Right atrium auricular region (tissue), 2 donors: ENCODE measurements at regions not wholly inside any gene's neighbourhood (a gene's known extent, or its start where the extent isn't known, plus 50 kb on each side); places are given as distances from the start of the nearest gene placed in this dataset.

ENCODE experiments used
- DNase-seq: peaks from one replicate; pipeline ENCODE4 v3.0.0-alpha.2; 2019; ENCODE audit warnings: low spot score
- H3K27ac ChIP-seq, 2 donors: fragments of 200-600 bp; sonication (generic); 1 replicate in 1 of 2; 2 replicates in 1 of 2; pipeline ENCODE4 v1.5.1; 2016 to 2019
- H3K27me3 ChIP-seq, 2 donors: fragments of 200-600 bp; sonication (generic); one replicate each; pipeline versions ENCODE4 v1.5.1 to v1.6.0; 2017 to 2019
- H3K36me3 ChIP-seq: fragments of 200-600 bp; sonication (generic); one replicate; pipeline ENCODE4 v1.5.1; 2016
- H3K4me1 ChIP-seq, 2 donors: fragments of 200-600 bp; sonication (generic); one replicate each; pipeline versions ENCODE4 v1.5.1 to v1.6.0; 2017 to 2019
- H3K4me3 ChIP-seq, 2 donors: fragments of 200-600 bp; sonication (generic); 1 replicate in 1 of 2; 2 replicates in 1 of 2; pipeline ENCODE4 v1.5.1; 2017 to 2019; ENCODE audit warnings: mild to moderate bottlenecking in 1 of 2, moderate library complexity in 1 of 2
- H3K9me3 ChIP-seq, 2 donors: fragments of 200-600 bp; sonication (generic); one replicate each; pipeline ENCODE4 v1.5.1; 2019
- TF ChIP-seq, protein P1 (sequence below), 2 donors: fragments of 200-600 bp; sonication (generic); IDR thresholded peaks; one replicate each; pipeline ENCODE4 v1.5.1; 2019; ENCODE audit warnings: antibody characterized with exemption in 2 of 2

DNA sequence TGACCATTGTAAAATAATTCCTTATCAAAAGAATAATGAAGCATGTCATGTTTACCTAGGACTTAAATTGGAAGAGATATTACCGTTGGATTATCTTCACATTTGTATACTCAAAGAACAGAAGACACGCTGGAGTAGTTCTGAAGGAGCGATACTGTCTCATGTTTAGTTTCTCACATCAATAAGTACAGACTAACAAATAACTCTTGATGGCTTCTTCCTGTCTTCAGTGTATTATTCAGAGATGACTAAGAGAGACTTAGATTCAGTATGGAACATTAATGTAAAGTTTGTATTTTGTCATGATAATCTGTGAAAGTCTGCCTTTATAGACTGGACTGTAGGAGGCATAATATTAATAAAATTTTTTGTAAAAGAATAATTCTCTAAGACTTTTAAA is 72.7 kb downstream of the SPRY1 start:
- Histone ChIP-seq H3K27ac (no peak overlapping the region), H3K4me1 (no peaks in the 10 kb centered on the region), H3K27me3 (no peaks in the 10 kb centered on the region), H3K9me3 (no peaks in the 10 kb centered on the region), H3K4me3 (no peak overlapping the region), H3K36me3 (no peaks in the 10 kb centered on the region)
- no peak for DNase-seq
- TF ChIP-seq, protein P1, sequence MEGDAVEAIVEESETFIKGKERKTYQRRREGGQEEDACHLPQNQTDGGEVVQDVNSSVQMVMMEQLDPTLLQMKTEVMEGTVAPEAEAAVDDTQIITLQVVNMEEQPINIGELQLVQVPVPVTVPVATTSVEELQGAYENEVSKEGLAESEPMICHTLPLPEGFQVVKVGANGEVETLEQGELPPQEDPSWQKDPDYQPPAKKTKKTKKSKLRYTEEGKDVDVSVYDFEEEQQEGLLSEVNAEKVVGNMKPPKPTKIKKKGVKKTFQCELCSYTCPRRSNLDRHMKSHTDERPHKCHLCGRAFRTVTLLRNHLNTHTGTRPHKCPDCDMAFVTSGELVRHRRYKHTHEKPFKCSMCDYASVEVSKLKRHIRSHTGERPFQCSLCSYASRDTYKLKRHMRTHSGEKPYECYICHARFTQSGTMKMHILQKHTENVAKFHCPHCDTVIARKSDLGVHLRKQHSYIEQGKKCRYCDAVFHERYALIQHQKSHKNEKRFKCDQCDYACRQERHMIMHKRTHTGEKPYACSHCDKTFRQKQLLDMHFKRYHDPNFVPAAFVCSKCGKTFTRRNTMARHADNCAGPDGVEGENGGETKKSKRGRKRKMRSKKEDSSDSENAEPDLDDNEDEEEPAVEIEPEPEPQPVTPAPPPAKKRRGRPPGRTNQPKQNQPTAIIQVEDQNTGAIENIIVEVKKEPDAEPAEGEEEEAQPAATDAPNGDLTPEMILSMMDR (IDR thresholded peaks at IDR 0.05), result no peak

GRCh38 chr4:123469696-123470095 is 73.1 kb downstream of the SPRY1 start:
- no peaks in the 10 kb centered on the region for H3K36me3 ChIP-seq
- H3K27ac ChIP-seq, result no peak overlapping the region
- H3K27me3 ChIP-seq, result no peaks in the 10 kb centered on the region
- no peak for DNase-seq
- TF ChIP-seq, protein P1 (IDR thresholded peaks at IDR 0.05), result no peak
- no peak overlapping the region for H3K4me3 ChIP-seq
- no peaks in the 10 kb centered on the region for H3K4me1 ChIP-seq
- H3K9me3 ChIP-seq, result no peaks in the 10 kb centered on the region

DNA sequence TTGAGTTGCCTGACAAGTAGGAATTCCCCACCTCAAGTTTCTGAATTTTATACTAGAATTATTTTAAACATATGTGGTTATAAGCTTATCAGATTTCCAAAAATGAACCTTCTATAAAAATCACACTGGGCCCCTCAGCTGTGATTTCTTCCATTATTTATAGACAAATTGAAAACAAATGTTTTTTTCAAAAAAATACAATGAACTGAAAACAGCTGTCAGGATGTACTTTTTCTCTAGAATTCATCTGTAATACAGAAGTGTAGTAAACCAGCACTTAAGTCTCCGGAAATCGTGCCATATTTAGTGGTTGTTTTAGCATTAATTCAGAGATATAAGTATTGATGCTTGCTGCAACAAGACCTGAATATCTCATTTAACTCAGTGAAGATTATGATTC is 74.0 kb downstream of the SPRY1 start:
- H3K9me3 ChIP-seq, result no peaks in the 10 kb centered on the region
- no peak overlapping the region for H3K4me3 ChIP-seq
- H3K27me3 ChIP-seq, result no peaks in the 10 kb centered on the region
- no peak for DNase-seq
- no peaks in the 10 kb centered on the region for H3K4me1 ChIP-seq
- H3K36me3 ChIP-seq, result no peaks in the 10 kb centered on the region
- H3K27ac ChIP-seq, result no peak overlapping the region
- TF ChIP-seq, protein P1 (IDR thresholded peaks at IDR 0.05), result no peak

DNA sequence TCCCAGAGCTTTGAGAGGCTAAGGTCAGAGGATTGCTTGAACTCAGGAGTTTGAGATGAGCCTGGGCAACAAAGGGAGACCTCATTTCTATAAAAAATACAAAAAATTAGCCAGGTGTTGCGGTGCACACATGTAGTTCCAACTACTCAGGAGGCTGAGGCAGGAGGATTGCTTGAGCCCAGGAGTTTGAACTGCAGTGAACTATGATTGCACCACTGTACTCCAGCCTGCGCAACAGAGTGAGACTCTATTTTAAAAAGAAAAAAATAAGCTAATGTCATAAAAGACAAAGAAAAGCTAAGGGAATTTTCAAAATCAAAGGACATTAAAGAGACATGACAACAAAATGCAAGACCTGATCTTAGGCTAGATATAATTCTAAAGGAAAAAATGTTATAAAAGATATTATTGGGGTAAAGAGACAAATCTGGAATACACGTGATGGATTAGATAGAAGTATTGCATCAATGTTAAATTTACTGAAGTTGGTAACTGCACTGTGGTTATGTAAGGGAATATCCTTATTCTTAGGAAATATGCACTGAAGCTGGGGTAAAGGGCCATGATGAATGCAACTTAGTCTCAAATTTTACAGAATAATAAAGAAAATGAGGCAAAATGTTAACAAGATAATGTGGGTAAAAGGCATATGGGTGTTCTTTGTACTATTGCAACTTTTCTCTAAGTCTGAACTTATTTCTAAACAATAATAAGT is 75.2 kb downstream of the SPRY1 start:
- Histone ChIP-seq H3K27ac (no peak overlapping the region), H3K9me3 (no peaks in the 10 kb centered on the region), H3K36me3 (no peaks in the 10 kb centered on the region), H3K4me3 (no peak overlapping the region), H3K4me1 (no peaks in the 10 kb centered on the region), H3K27me3 (no peaks in the 10 kb centered on the region)
- no peak for DNase-seq
- TF ChIP-seq, protein P1 (IDR thresholded peaks at IDR 0.05), result no peak

GRCh38 chr4:123474817-123475216 is 78.2 kb downstream of the SPRY1 start:
- DNase-seq, result no peak
- Histone ChIP-seq H3K9me3 (no peaks in the 10 kb centered on the region), H3K36me3 (no peaks in the 10 kb centered on the region), H3K4me1 (no peaks in the 10 kb centered on the region), H3K27me3 (no peaks in the 10 kb centered on the region), H3K4me3 (no peak overlapping the region), H3K27ac (no peak overlapping the region)
- TF ChIP-seq, protein P1 (IDR thresholded peaks at IDR 0.05), result no peak

DNA sequence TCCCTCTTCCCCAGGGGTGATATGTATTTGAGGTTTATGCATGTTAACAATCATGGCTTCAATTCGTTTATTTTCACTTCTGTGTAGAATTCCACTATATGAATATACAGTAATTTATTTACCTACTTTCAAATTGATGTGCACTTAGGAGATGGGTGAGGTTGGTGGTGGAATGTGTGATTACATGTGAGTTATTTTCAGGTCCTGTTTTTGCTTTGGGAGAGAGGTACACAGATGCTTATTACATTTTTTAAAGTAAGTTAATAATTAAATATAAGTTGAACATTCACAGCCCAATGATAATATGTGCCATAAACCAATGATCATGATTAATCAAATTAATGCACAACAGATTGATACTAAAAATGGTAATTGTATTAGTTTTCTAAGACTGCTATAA is 79.5 kb downstream of the SPRY1 start:
- TF ChIP-seq, protein P1 (IDR thresholded peaks at IDR 0.05), result no peak
- DNase-seq, result no peak
- Histone ChIP-seq H3K9me3 (no peaks in the 10 kb centered on the region), H3K27me3 (no peaks in the 10 kb centered on the region), H3K27ac (no peak overlapping the region), H3K4me3 (no peak overlapping the region), H3K4me1 (no peaks in the 10 kb centered on the region), H3K36me3 (no peaks in the 10 kb centered on the region)
